GM10248 (cell line): ENCODE measurements at regions not wholly inside any gene's neighbourhood (a gene's known extent, or its start where the extent isn't known, plus 50 kb on each side); places are given as distances from the start of the nearest gene placed in this dataset.

ENCODE experiments used
- CTCF ChIA-PET: fragments of 300-600 bp; sonication (Branson Sonifier 250); formaldehyde crosslinking; extraction: SDS; loops from one replicate; lab custom pipeline; 2021; ENCODE audit warnings: antibody characterized with exemption; lab: Yijun Ruan, JAX
- POLR2A ChIA-PET: fragments of 350-650 bp; sonication (Branson Sonifier 250); formaldehyde crosslinking; extraction: SDS; loops from one replicate; lab custom pipeline; 2020; ENCODE audit warnings: antibody characterized with exemption; lab: Yijun Ruan, JAX
- DNase-seq: peaks from one replicate; pipeline ENCODE4 v3.0.0; 2012; ENCODE audit errors: extremely low spot score
- CTCF ChIP-seq: IDR thresholded peaks from 2 replicates; pipeline ENCODE4 v1.5.1; 2012; ENCODE audit warnings: mild to moderate bottlenecking, low read depth; ENCODE audit errors: extremely low read depth, missing control alignments, control extremely low read depth

GRCh38 chr4:52192001-52192400, 140.9 kb downstream of the SPATA18 start:
- no peak for DNase-seq
- ChIA-PET CTCF (no interaction called here), POLR2A (no interaction called here)
- TF ChIP-seq CTCF, result no peak

GRCh38 chr4:52192721-52193135, 141.6 kb downstream of the SPATA18 start:
- no peak for DNase-seq
- POLR2A ChIA-PET, result no interaction called here
- TF ChIP-seq CTCF, result no peak
- CTCF ChIA-PET, result no interaction called here

- DNase-seq, result no peak
- TF ChIP-seq CTCF, result no peak
- ChIA-PET POLR2A (no interaction called here), CTCF (interaction anchor here (1.0 to 1.5 kb wide), 4 partner anchors 9 to 23 kb away, joined by 3 to 6 read pairs (median 3); no protein-coding TSS in a partner anchor)
These were observed 144.8 kb downstream of the SPATA18 start for GRCh38 chr4:52195869-52196268.

GRCh38 chr4:52196606-52197130, 145.6 kb downstream of the SPATA18 start:
- ChIA-PET POLR2A (no interaction called here), CTCF (interaction anchor here (1.0 to 1.5 kb wide), 3 partner anchors 10 to 24 kb away, joined by 3 to 6 read pairs (median 3); no protein-coding TSS in a partner anchor)
- DNase-seq, result no peak
- no peak for TF ChIP-seq CTCF

GRCh38 chr4:52197306-52197705, 146.2 kb downstream of the SPATA18 start:
- ChIA-PET POLR2A (no interaction called here), CTCF (no interaction called here)
- no peak for DNase-seq
- no peak for TF ChIP-seq CTCF

GRCh38 chr4:52198294-52198693, 147.2 kb downstream of the SPATA18 start:
- no peak for DNase-seq
- CTCF ChIA-PET, result interaction anchor here (1.5 kb wide), 1 partner anchor 8 kb away, joined by 3 read pairs; no protein-coding TSS in a partner anchor

More at GRCh38 chr4:52198294-52198693, 147.2 kb downstream of the SPATA18 start:
- POLR2A ChIA-PET, result no interaction called here
- no peak for TF ChIP-seq CTCF
